IgD-negative memory B cell (primary cell): ENCODE measurements at regions not wholly inside any gene's neighbourhood (a gene's known extent, or its start where the extent isn't known, plus 50 kb on each side); places are given as distances from the start of the nearest gene placed in this dataset.
"Not testable (repeated sequence)": the region's sequence is repeated elsewhere in the genome, so short reads cannot be mapped to it uniquely, and the experiment has no call there.

Source experiments
- H3K27ac Mint-ChIP-seq, 3 donors: one replicate each; pipeline ENCODE4 v1.8.0; 2020 to 2022; ENCODE audit warnings: mild to moderate bottlenecking in 3 of 3, mixed read lengths in 3 of 3, moderate library complexity in 1 of 3
- H3K27me3 Mint-ChIP-seq: one replicate; pipeline ENCODE4 v1.8.0; 2021; ENCODE audit warnings: mixed read lengths
- H3K36me3 Mint-ChIP-seq: one replicate; pipeline ENCODE4 v1.8.0; 2020; ENCODE audit warnings: mild to moderate bottlenecking, mixed read lengths
- H3K4me1 Mint-ChIP-seq, 3 donors: one replicate each; pipeline ENCODE4 v1.8.0; 2020 to 2022; ENCODE audit warnings: mixed read lengths in 3 of 3, mild to moderate bottlenecking in 1 of 3
- H3K4me3 Mint-ChIP-seq, 4 donors: one replicate each; pipeline ENCODE4 v1.8.0; 2020 to 2022; ENCODE audit warnings: mild to moderate bottlenecking in 4 of 4, mixed read lengths in 4 of 4, moderate library complexity in 3 of 4
- H3K9me3 Mint-ChIP-seq, 3 donors: one replicate each; pipeline ENCODE4 v1.8.0; 2020 to 2021; ENCODE audit warnings: mixed read lengths in 3 of 3, mild to moderate bottlenecking in 1 of 3

DNA sequence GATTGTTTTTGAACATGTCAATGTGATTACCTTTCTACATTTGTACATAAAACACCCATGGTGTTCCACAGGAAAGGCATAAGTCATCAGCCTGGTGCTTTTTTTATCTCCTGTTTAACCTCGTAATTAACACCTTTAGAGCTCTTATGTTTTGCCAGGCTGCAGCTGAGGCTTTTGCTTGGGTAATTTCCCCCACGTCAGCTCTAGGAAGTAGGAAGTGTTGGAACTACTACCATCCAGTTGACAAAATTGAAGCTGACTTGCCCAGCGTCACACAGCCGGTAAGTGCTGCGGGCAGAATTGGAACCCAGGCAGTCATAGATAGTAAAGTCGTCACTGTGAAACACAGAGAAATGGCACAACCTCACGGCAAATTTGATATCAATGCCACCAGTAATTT, 86.6 kb upstream of the BMP2 start:
- peaks cover 5 to 11% (median 5%) of the 10 kb centered on the region in 3 donors for H3K9me3 Mint-ChIP-seq
- H3K27ac Mint-ChIP-seq: no peak overlapping the region
- no peak overlapping the region for H3K4me3 Mint-ChIP-seq
- no peaks in the 10 kb centered on the region for H3K36me3 Mint-ChIP-seq
- no peaks in the 10 kb centered on the region for H3K27me3 Mint-ChIP-seq
- H3K4me1 Mint-ChIP-seq: no peaks in the 10 kb centered on the region

DNA sequence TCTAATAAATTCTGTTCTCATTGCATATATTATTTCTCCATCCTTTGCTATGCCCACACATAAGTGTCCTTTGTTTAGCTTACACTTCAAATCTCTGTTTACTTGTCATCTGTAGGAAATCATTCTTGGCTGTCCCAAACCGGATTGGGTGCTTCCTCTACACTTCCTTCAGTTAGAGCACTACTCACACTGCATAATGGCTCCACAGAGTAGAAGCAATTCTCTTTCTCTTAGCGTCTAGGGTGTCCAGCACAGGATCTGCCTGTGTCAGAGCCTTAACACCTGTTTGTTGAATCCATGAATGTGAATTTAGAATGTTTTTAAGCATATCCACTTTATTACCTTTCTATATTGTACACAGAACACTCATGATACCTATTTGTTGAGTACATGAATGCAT, 87.0 kb upstream of the BMP2 start:
- Mint-ChIP-seq H3K4me3 (no peak overlapping the region), H3K4me1 (no peaks in the 10 kb centered on the region), H3K36me3 (no peaks in the 10 kb centered on the region), H3K27me3 (no peaks in the 10 kb centered on the region), H3K27ac (no peak overlapping the region), H3K9me3 (peaks cover 5 to 11% (median 5%) of the 10 kb centered on the region in 3 donors)

- no peaks in the 10 kb centered on the region for H3K36me3 Mint-ChIP-seq
- no peak overlapping the region for H3K27ac Mint-ChIP-seq
- no peaks in the 10 kb centered on the region for H3K27me3 Mint-ChIP-seq
- H3K4me1 Mint-ChIP-seq: no peaks in the 10 kb centered on the region
- H3K4me3 Mint-ChIP-seq: no peak overlapping the region
- H3K9me3 Mint-ChIP-seq: peaks cover 5 to 6% (median 5%) of the 10 kb centered on the region in 3 donors
These were observed 88.4 kb upstream of the BMP2 start for GRCh38 chr20:6679086-6679485.

GRCh38 chr20:6678101-6678500, 89.4 kb upstream of the BMP2 start:
- Mint-ChIP-seq H3K27me3 (no peaks in the 10 kb centered on the region), H3K4me1 (no peaks in the 10 kb centered on the region), H3K9me3 (peaks cover 5% of the 10 kb centered on the region in 3 donors), H3K36me3 (no peaks in the 10 kb centered on the region), H3K4me3 (no peak overlapping the region), H3K27ac (no peak overlapping the region)

DNA sequence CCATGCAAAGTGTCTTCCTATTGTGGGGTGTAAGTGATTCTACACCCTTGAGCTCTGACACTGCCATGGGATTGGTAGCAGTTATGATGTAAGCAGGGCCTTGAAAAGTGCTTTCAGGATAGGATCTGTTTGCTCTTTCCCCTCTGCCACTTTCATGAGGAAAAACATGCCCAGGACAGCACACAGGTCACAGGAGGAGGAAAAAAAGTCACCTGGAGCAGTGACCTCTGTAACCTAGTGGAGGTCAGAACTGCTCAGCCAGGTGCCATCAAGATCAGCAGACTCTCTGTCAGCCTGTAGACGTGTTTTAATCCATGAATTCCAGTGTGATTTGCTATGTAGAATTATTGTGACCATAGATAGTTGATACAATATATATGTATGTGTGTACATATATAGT, 92.7 kb upstream of the BMP2 start:
- H3K27ac Mint-ChIP-seq: no peak overlapping the region

DNA sequence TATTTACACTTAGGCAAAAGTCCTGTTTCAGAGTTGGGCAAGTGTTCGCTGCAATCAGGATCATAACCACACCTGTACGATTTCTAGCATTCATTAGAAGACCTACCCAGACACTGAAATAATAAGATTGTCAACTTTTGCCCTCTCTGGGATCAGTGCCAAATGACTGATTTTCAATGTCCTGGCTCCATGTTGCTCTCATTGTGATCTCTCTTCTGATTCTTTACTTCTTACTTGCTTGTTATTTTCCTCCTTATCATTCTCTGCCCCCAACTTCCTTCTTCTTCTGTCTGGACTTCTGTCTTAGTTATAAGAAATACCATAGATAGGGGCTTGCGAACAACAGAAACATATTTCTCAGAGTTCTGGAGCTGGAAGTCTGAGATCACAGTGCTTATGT, 94.4 kb upstream of the BMP2 start:
- Mint-ChIP-seq H3K27ac (no peak overlapping the region), H3K4me3 (no peak overlapping the region), H3K9me3 (peaks cover 0 to 6% (median 5%) of the 10 kb centered on the region in 3 donors), H3K36me3 (no peaks in the 10 kb centered on the region), H3K27me3 (no peaks in the 10 kb centered on the region), H3K4me1 (no peaks in the 10 kb centered on the region)

More for the DNA sequence above, 92.7 kb upstream of the BMP2 start:
- Mint-ChIP-seq H3K4me3 (no peak overlapping the region), H3K27me3 (no peaks in the 10 kb centered on the region), H3K9me3 (peaks cover 0 to 9% (median 2%) of the 10 kb centered on the region in 3 donors), H3K4me1 (no peaks in the 10 kb centered on the region), H3K36me3 (no peaks in the 10 kb centered on the region)

DNA sequence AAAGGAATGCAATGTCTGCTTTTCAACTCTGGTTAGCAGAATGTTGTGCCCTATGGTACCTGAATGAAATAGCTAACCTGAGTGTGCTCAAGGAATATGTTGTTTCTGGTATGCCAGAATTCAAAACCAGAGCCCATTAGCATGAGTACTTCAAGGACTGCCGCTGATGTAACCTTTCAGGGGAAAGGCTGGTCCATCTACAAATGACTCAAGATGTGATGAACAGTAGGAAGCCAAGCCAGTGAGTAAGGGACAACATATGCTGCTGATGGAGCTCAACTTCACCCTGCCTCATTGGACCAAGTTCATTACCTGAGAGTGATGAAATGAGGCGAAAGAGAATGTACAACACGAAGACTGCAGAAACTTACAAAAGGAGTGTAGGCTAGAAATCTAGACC, 95.7 kb upstream of the BMP2 start:
- no peaks in the 10 kb centered on the region for H3K4me1 Mint-ChIP-seq
- H3K9me3 Mint-ChIP-seq: peaks cover 0 to 6% (median 5%) of the 10 kb centered on the region in 3 donors
- H3K27ac Mint-ChIP-seq: no peak overlapping the region

DNA sequence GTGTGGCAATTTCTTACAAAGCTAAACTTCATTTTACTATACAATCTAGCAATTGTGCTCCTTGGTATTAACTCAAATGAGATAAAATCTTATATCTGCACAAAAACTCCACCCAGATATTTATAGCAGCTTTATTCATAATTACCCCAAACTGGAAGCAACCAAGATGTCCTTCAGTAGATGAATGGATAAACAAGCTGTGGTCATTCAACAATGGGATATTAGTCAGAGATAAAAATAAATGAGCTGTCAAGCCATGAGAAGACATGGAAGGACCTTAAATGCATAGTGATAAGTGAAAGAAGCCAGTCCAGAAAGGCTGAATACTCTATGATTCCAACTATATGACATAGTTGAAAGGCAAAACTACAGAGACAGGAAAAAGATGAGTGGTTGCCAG, 98.9 kb upstream of the BMP2 start:
- Mint-ChIP-seq H3K36me3 (no peaks in the 10 kb centered on the region), H3K27me3 (no peaks in the 10 kb centered on the region), H3K9me3 (peaks cover 1 to 9% (median 7%) of the 10 kb centered on the region in 3 donors), H3K27ac (no peak overlapping the region), H3K4me3 (no peak overlapping the region), H3K4me1 (no peaks in the 10 kb centered on the region)

More for the DNA sequence above, 95.7 kb upstream of the BMP2 start:
- Mint-ChIP-seq H3K36me3 (no peaks in the 10 kb centered on the region), H3K4me3 (no peak overlapping the region), H3K27me3 (no peaks in the 10 kb centered on the region)

GRCh38 chr20:6665621-6666355, 101.7 kb upstream of the BMP2 start:
- H3K36me3 Mint-ChIP-seq: no peaks in the 10 kb centered on the region
- no peak overlapping the region for H3K4me3 Mint-ChIP-seq
- no peaks in the 10 kb centered on the region for H3K4me1 Mint-ChIP-seq
- H3K27ac Mint-ChIP-seq: no peak overlapping the region
- H3K27me3 Mint-ChIP-seq: no peaks in the 10 kb centered on the region
- peaks cover 1 to 7% (median 5%) of the 10 kb centered on the region in 3 donors for H3K9me3 Mint-ChIP-seq

DNA sequence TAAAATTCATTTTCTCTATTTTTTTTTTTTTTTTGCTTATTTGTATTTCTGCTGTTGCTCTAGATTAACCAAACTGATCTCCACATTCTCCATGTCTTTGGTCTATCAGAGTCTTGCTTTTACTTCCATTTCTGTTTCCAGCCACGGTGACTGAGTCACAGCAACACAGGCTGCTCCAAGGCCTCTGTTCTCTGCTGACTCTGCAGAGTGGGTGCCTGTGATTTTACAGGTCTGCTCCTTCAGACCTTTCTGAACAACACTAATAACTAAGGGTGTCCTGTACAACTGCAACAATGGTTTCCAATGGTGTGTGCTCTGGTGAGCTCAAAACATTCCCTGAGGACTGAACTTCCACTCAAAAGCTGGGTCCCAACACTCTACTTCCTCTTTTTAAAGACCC, 102.3 kb upstream of the BMP2 start:
- no peaks in the 10 kb centered on the region for H3K27me3 Mint-ChIP-seq
- no peaks in the 10 kb centered on the region for H3K4me1 Mint-ChIP-seq
- H3K4me3 Mint-ChIP-seq: no peak overlapping the region
- H3K36me3 Mint-ChIP-seq: no peaks in the 10 kb centered on the region
- peaks cover 1 to 7% (median 5%) of the 10 kb centered on the region in 3 donors for H3K9me3 Mint-ChIP-seq
- H3K27ac Mint-ChIP-seq: no peak overlapping the region

DNA sequence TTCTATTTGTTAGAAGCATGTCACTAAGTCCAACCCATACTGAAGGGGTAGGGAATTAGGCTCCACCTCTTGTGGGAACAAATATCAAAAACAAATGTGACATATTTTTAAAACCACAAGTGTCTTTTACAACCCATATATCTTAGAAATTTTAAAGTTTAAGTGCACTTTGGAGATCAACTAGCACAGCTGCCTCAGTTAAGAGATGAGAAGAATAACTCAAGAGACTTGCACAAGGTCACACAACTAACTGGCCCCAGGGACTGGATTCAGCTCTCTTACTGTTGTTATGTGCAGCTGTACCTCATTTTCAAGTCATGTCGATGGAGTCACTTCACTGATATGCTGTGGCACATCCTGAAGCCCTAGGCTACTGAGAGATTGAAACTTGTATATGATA, 102.9 kb upstream of the BMP2 start:
- Mint-ChIP-seq H3K27me3 (no peaks in the 10 kb centered on the region), H3K4me3 (no peak overlapping the region), H3K4me1 (no peaks in the 10 kb centered on the region), H3K27ac (no peak overlapping the region), H3K36me3 (no peaks in the 10 kb centered on the region), H3K9me3 (peaks cover 1 to 7% (median 5%) of the 10 kb centered on the region in 3 donors)

- Mint-ChIP-seq H3K27me3 (no peaks in the 10 kb centered on the region), H3K4me3 (no peak overlapping the region), H3K4me1 (no peaks in the 10 kb centered on the region), H3K9me3 (peaks cover 1 to 6% (median 5%) of the 10 kb centered on the region in 3 donors), H3K36me3 (no peaks in the 10 kb centered on the region), H3K27ac (no peak overlapping the region)
These were observed 103.6 kb upstream of the BMP2 start for GRCh38 chr20:6663751-6664388.

DNA sequence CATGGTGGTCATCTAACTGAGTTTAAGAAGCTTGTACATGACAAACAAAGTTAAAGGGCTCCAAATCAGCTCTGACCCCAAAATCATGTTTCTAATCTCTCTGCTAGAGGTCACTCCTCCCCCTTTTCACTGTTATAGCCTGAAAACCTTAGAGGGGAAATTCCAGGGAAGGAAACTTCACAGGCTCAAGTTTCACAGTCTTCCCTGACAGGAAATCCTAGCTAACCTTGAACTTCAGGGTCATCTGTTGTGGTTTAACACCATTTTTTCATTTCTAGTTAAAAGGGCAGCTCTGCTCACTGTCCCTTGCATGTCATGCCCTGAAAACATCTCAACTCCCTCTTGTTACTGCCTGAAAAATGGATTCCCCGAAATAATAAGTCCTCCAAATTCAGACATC, 104.4 kb upstream of the BMP2 start:
- H3K36me3 Mint-ChIP-seq: no peaks in the 10 kb centered on the region
- H3K4me3 Mint-ChIP-seq: no peak overlapping the region
- peaks cover 1 to 5% (median 2%) of the 10 kb centered on the region in 3 donors for H3K9me3 Mint-ChIP-seq
- no peak overlapping the region for H3K27ac Mint-ChIP-seq
- H3K4me1 Mint-ChIP-seq: no peaks in the 10 kb centered on the region
- H3K27me3 Mint-ChIP-seq: no peaks in the 10 kb centered on the region

DNA sequence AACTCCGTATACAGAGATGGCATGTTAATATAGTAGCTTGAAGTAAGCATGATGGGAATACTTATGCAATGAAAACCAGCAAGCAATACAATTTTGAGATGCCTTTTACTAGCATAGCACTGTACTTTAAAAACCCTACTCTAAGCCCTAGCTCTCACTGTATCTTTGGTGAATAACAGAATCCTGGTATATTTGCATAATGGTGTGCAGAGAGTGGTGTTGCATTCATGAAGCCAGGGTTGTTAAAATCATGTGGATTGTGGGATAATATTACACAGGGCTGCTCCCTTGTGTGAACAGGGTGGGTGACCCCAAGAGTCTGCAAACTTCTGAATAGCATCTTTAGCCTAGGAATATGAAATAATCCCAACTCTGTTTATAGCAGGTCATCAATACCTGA, 105.2 kb upstream of the BMP2 start:
- Mint-ChIP-seq H3K4me1 (no peaks in the 10 kb centered on the region), H3K27me3 (no peaks in the 10 kb centered on the region), H3K36me3 (no peaks in the 10 kb centered on the region), H3K4me3 (no peak overlapping the region), H3K9me3 (peaks cover 1 to 12% (median 2%) of the 10 kb centered on the region in 3 donors), H3K27ac (no peak overlapping the region)

DNA sequence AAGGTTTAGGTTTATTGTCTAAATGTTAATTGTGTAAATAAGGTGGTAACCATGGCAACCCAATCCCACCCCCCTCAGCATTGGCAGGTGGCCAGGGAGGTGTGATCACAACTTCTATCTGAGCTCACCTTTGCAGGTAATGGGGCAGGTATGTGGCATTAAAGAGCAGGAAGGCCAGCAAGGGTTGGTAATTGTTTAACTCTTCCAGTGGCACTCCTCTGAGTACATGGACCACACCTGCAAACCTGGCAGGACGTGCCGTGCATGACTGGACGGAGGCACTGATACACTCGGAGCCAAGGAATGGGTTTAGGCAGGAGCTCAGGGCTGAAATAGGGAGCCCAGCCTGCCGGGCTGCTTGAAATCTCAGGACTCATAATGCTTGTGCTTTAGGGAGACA, 107.0 kb upstream of the BMP2 start:
- Mint-ChIP-seq H3K27me3 (no peaks in the 10 kb centered on the region), H3K27ac (no peak overlapping the region), H3K36me3 (no peaks in the 10 kb centered on the region), H3K4me3 (no peak overlapping the region), H3K9me3 (peaks cover 1 to 15% (median 2%) of the 10 kb centered on the region in 3 donors), H3K4me1 (no peaks in the 10 kb centered on the region)

DNA sequence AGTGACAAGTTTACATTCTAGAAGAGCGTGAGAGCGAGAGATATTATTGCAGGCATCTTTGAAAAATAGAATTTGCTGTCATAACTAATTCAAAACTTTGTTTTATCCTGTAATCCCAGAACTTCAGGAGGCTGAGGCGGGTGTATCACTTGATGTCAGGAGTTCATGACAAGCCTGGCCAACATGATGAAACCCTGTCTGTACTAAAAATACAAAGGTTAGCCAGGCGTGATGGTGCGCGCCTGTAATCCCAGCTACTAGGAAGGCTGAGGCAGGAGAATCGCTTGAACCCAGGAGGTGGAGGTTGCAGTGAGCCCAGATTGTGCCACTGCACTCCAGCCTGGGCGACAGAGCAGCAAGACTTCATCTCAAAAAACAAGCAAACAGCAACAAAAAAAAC, 108.6 kb upstream of the BMP2 start:
- peaks cover 0 to 15% (median 0%) of the 10 kb centered on the region in 3 donors for H3K9me3 Mint-ChIP-seq
- not testable (repeated sequence) for H3K4me1 Mint-ChIP-seq, H3K36me3 Mint-ChIP-seq, H3K4me3 Mint-ChIP-seq, H3K27ac Mint-ChIP-seq, H3K27me3 Mint-ChIP-seq
